ENCODE measurements at regions not wholly inside any gene's neighbourhood (a gene's known extent, or its start where the extent isn't known, plus 50 kb on each side); places are given as distances from the start of the nearest gene placed in this dataset.

GRCh38 chr7:46294381-46294780 lies 373.3 kb upstream of the IGFBP3 start:
- no peaks in the 10 kb centered on the region for H3K36me3 ChIP-seq (ENCODE audit: control insufficient read depth in 4 of 4, insufficient read depth in 3 of 4, low read depth in 1 of 4, low read length in 3 of 4)
- DNase-seq (ENCODE audit: low spot score) = no peak
- no peak overlapping the region for H3K27ac ChIP-seq (ENCODE audit: low read depth in 1 of 2, low read length in 2 of 2)
- peaks cover 0 to 5% (median 3%) of the 10 kb centered on the region in 4 donors for H3K9me3 ChIP-seq (ENCODE audit: control insufficient read depth in 4 of 4, low read length in 3 of 4)
- 94% methylated on average over 5 of the region's 5 CpGs for WGBS
- H3K27me3 ChIP-seq (ENCODE audit: control insufficient read depth in 4 of 4, insufficient read depth in 4 of 4, low read length in 3 of 4) = no peaks in the 10 kb centered on the region
- H3K9ac ChIP-seq (ENCODE audit: low read depth in 1 of 2, low read length in 2 of 2) = no peak overlapping the region
- H3K4me3 ChIP-seq (ENCODE audit: low read depth in 1 of 3, low read length in 3 of 3) = no peak overlapping the region
- H3K4me1 ChIP-seq (ENCODE audit: control insufficient read depth in 4 of 4, insufficient read depth in 4 of 4, low read length in 3 of 4) = no peaks in the 10 kb centered on the region
- no peak for TF ChIP-seq TAF1 (conservative IDR thresholded peaks at IDR 0.05)
- no peak for TF ChIP-seq GABPA (IDR thresholded peaks at IDR 0.05 in 1 of 2, conservative IDR thresholded peaks at IDR 0.05 in 1 of 2)
- TF ChIP-seq, protein P1, sequence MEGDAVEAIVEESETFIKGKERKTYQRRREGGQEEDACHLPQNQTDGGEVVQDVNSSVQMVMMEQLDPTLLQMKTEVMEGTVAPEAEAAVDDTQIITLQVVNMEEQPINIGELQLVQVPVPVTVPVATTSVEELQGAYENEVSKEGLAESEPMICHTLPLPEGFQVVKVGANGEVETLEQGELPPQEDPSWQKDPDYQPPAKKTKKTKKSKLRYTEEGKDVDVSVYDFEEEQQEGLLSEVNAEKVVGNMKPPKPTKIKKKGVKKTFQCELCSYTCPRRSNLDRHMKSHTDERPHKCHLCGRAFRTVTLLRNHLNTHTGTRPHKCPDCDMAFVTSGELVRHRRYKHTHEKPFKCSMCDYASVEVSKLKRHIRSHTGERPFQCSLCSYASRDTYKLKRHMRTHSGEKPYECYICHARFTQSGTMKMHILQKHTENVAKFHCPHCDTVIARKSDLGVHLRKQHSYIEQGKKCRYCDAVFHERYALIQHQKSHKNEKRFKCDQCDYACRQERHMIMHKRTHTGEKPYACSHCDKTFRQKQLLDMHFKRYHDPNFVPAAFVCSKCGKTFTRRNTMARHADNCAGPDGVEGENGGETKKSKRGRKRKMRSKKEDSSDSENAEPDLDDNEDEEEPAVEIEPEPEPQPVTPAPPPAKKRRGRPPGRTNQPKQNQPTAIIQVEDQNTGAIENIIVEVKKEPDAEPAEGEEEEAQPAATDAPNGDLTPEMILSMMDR (IDR thresholded peaks at IDR 0.05; ENCODE audit: low read depth, low read length, missing input control) = no peak
- TF ChIP-seq NR2F2 (IDR thresholded peaks at IDR 0.05) = no peak
- TF ChIP-seq FOXA2 (IDR thresholded peaks at IDR 0.05) = no peak
- no peak for TF ChIP-seq RAD21 (IDR thresholded peaks at IDR 0.05)
- TF ChIP-seq SP1 (IDR thresholded peaks at IDR 0.05) = no peak
- no peak for TF ChIP-seq JUND (IDR thresholded peaks at IDR 0.05)
- no peak for TF ChIP-seq RXRA (IDR thresholded peaks at IDR 0.05)
- TF ChIP-seq HNF4A (conservative IDR thresholded peaks at IDR 0.05) = no peak
- no peak for TF ChIP-seq EGR1 (IDR thresholded peaks at IDR 0.05; ENCODE audit: low read depth in 2 of 2)
- TF ChIP-seq, protein P2, sequence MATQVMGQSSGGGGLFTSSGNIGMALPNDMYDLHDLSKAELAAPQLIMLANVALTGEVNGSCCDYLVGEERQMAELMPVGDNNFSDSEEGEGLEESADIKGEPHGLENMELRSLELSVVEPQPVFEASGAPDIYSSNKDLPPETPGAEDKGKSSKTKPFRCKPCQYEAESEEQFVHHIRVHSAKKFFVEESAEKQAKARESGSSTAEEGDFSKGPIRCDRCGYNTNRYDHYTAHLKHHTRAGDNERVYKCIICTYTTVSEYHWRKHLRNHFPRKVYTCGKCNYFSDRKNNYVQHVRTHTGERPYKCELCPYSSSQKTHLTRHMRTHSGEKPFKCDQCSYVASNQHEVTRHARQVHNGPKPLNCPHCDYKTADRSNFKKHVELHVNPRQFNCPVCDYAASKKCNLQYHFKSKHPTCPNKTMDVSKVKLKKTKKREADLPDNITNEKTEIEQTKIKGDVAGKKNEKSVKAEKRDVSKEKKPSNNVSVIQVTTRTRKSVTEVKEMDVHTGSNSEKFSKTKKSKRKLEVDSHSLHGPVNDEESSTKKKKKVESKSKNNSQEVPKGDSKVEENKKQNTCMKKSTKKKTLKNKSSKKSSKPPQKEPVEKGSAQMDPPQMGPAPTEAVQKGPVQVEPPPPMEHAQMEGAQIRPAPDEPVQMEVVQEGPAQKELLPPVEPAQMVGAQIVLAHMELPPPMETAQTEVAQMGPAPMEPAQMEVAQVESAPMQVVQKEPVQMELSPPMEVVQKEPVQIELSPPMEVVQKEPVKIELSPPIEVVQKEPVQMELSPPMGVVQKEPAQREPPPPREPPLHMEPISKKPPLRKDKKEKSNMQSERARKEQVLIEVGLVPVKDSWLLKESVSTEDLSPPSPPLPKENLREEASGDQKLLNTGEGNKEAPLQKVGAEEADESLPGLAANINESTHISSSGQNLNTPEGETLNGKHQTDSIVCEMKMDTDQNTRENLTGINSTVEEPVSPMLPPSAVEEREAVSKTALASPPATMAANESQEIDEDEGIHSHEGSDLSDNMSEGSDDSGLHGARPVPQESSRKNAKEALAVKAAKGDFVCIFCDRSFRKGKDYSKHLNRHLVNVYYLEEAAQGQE (IDR thresholded peaks at IDR 0.05) = no peak
- TF ChIP-seq, protein P3, sequence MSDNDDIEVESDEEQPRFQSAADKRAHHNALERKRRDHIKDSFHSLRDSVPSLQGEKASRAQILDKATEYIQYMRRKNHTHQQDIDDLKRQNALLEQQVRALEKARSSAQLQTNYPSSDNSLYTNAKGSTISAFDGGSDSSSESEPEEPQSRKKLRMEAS (IDR thresholded peaks at IDR 0.05) = no peak
- no peak for TF ChIP-seq YY1 (IDR thresholded peaks at IDR 0.05)
- TF ChIP-seq ZBTB33 (IDR thresholded peaks at IDR 0.05) = no peak
- TF ChIP-seq FOXA1 (IDR thresholded peaks at IDR 0.05) = no peak
- no peak for TF ChIP-seq ATF3 (IDR thresholded peaks at IDR 0.05)
- no peak for TF ChIP-seq HNF4G (IDR thresholded peaks at IDR 0.05)

Measured in liver (tissue), 8 donors.